GM18499 (cell line): ENCODE measurements at regions not wholly inside any gene's neighbourhood (a gene's known extent, or its start where the extent isn't known, plus 50 kb on each side); places are given as distances from the start of the nearest gene placed in this dataset.

Source experiments
- ATAC-seq: cut with Tn5 transposase; IDR thresholded peaks from one replicate; pipeline ENCODE4 v1.9.1; 2021; ENCODE audit warnings: moderate number of reproducible peaks; ENCODE audit not compliant: insufficient read depth, unreplicated experiment

- ATAC-seq, result no peak
Measured at GRCh38 chr5:31049936-31050704, 143.4 kb upstream of the CDH6 start.

DNA sequence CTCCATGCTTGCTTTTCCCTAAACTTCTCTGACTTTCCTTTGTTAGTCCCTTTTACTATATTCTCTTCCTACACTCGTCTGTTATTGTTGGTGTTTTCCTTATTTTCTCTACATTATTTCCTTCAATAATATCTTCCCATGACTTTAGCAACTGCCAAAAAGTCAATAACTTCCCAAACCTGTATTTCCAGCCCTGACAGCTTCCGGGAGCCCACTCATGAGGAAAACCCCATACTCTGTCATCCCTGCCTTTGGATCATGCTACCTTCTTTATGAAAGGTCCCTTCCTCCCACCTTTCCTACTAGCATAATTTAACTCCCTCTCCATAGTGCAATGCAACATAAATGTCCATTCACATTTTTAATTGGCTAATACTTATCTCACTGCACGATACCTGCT lies 144.0 kb upstream of the CDH6 start:
- ATAC-seq, result no peak

GRCh38 chr5:31048282-31049270 lies 144.9 kb upstream of the CDH6 start:
- no peak for ATAC-seq

GRCh38 chr5:31047621-31048020 lies 145.9 kb upstream of the CDH6 start:
- ATAC-seq, result no peak

DNA sequence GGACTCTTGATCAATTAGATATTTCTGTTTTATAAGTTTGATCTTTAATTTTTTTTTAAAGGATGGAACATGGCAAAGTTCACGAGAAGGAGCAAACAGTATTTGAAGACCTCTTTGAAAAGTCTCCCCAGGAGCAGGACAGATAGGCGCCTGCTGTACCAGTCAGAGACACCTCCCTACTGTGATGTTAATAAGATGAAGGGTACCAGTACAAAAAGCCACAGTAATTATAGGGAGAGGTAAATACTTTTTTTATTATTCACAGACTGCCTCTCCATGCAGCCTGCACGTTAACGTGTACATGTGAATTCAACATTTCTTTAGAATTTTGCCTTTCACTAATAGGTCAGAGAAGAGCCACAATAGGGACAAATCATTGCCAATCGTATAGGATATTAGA lies 146.5 kb upstream of the CDH6 start:
- no peak for ATAC-seq

- ATAC-seq, result no peak
Measured at GRCh38 chr5:31036411-31036810, 157.1 kb upstream of the CDH6 start.

- ATAC-seq, result no peak
Measured at GRCh38 chr5:31033295-31033694, 160.2 kb upstream of the CDH6 start.

DNA sequence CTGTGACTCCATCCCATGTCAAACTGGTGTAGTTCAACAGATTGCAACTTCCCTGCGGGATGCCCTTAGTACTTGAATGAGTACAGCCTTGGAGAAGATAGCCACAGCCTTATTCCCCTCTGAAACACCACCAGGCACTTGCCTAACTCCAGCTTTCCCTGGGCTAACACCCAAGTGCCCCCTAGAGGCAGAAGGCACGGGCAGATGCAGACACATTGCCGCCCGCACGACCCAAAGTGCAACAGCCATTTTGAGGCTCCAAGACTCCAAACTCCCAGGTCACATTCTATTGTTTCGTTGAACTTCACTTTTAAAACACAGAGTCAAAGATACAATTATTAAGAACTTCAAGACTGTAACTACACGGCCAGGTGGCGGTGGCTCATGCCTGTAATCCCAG lies 163.6 kb upstream of the CDH6 start:
- ATAC-seq, result no peak

- no peak for ATAC-seq
Measured at GRCh38 chr5:31027721-31028120, 165.8 kb upstream of the CDH6 start.

- ATAC-seq, result no peak
Measured at GRCh38 chr5:31023105-31023504, 170.4 kb upstream of the CDH6 start.

- ATAC-seq, result no peak
Measured at GRCh38 chr5:31021181-31021624, 172.3 kb upstream of the CDH6 start.

- ATAC-seq, result no peak
Measured at GRCh38 chr5:31008231-31008630, 185.3 kb upstream of the CDH6 start.

- ATAC-seq, result no peak
Measured at GRCh38 chr5:31007672-31008071, 185.8 kb upstream of the CDH6 start.

- ATAC-seq, result no peak
Measured at GRCh38 chr5:31000287-31000686, 193.2 kb upstream of the CDH6 start.

- no peak for ATAC-seq
Measured at GRCh38 chr5:30997681-30998080, 195.8 kb upstream of the CDH6 start.

- ATAC-seq, result no peak
Measured at GRCh38 chr5:30994902-30995301, 198.6 kb upstream of the CDH6 start.

DNA sequence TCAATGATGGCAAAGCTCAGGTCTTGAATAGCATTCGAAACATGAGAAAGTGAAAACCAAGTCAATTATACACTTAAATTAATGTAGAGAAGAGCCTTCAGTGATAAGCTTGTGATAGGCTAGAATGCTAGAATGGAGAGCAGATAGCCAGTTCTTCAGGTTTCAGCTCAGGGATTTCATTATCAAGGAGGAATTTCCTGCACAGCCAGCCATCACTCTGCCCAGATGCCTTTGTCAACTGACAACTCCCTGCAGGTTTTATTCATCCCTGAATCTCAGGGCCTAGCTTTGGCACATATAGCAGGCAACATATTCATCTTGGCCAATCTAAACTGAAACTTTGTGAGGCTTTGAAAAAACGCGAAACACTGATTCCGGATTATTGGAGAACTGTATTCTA lies 199.3 kb upstream of the CDH6 start:
- ATAC-seq, result no peak

- ATAC-seq, result no peak
Measured at GRCh38 chr5:30991462-30991861, 202.0 kb upstream of the CDH6 start.

DNA sequence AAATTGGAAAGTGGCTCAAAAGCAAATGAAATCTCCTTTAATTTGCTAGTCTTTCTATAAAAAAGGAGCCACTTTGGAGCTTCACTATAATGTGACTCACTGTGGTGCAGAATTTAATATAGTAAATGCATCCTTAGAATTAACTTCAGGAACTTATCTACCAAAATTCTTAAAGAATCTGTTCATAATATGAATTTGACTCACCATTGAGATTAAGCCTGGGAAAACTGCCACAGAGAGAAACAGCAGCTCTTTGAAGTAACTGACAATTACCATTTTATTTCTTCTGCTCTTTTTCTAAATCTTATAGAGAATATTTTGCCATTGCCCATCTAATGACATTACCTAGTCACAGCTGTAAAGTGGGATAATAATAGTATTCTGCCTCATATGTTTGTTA lies 211.9 kb upstream of the CDH6 start:
- ATAC-seq, result no peak

GRCh38 chr5:30968971-30969370 lies 224.5 kb upstream of the CDH6 start:
- ATAC-seq, result no peak

GRCh38 chr5:30960036-30960435 lies 233.4 kb upstream of the CDH6 start:
- ATAC-seq, result no peak
